Skeletal muscle tissue (tissue), 3 donors: ENCODE measurements at regions not wholly inside any gene's neighbourhood (a gene's known extent, or its start where the extent isn't known, plus 50 kb on each side); places are given as distances from the start of the nearest gene placed in this dataset.
A peak's percentile ranks its signal among the peaks of the same experiment; 100 is the strongest.

Experiments
- H3K27ac ChIP-seq: one replicate; pipeline ENCODE4 v1.7.0; 2013; ENCODE audit warnings: mild to moderate bottlenecking, low read depth, low read length, inconsistent platforms
- H3K27me3 ChIP-seq, 3 donors: one replicate each; pipeline ENCODE4 v1.7.0; 2013; ENCODE audit warnings: low read length in 3 of 3; ENCODE audit not compliant: control insufficient read depth in 3 of 3, insufficient read depth in 3 of 3
- H3K36me3 ChIP-seq, 3 donors: one replicate each; pipeline ENCODE4 v1.7.0; 2013; ENCODE audit warnings: low read length in 3 of 3; ENCODE audit not compliant: control insufficient read depth in 3 of 3, insufficient read depth in 3 of 3
- H3K4me1 ChIP-seq, 3 donors: one replicate each; pipeline ENCODE4 v1.7.0; 2013; ENCODE audit warnings: low read length in 3 of 3, mild to moderate bottlenecking in 3 of 3; ENCODE audit not compliant: control insufficient read depth in 3 of 3, insufficient read depth in 3 of 3
- H3K4me3 ChIP-seq, 3 donors: one replicate each; pipeline ENCODE4 v1.7.0; 2013; ENCODE audit warnings: low read length in 3 of 3
- H3K9ac ChIP-seq, 3 donors: one replicate each; pipeline ENCODE4 v1.7.0; 2013; ENCODE audit warnings: low read length in 3 of 3, mild to moderate bottlenecking in 3 of 3, moderate library complexity in 2 of 3, low read depth in 1 of 3
- H3K9me3 ChIP-seq, 3 donors: one replicate each; pipeline ENCODE4 v1.7.0; 2013; ENCODE audit warnings: low read length in 3 of 3; ENCODE audit not compliant: control insufficient read depth in 3 of 3
- donor health status: Osteomylitis.

GRCh38 chr6:163958646-163959045, 544.1 kb downstream of the QKI start:
- Histone ChIP-seq H3K9me3 (no peaks in the 10 kb centered on the region), H3K4me3 (no peak overlapping the region), H3K36me3 (no peaks in the 10 kb centered on the region), H3K27me3 (no peaks in the 10 kb centered on the region), H3K4me1 (peaks cover 20 to 42% (median 40%) of the 10 kb centered on the region in 3 donors), H3K9ac (no peak overlapping the region), H3K27ac (peak overlapping the region; percentile 71)

GRCh38 chr6:163956571-163957407, 542.3 kb downstream of the QKI start:
- H3K27ac ChIP-seq = peak overlapping the region; percentile 71
- no peaks in the 10 kb centered on the region for H3K27me3 ChIP-seq
- peaks cover 14 to 31% (median 26%) of the 10 kb centered on the region in 3 donors for H3K4me1 ChIP-seq
- H3K9ac ChIP-seq = peak overlapping the region in 1 of 3 donors; percentile 3
- H3K4me3 ChIP-seq = peak overlapping the region in 1 of 3 donors; percentile 39
- no peaks in the 10 kb centered on the region for H3K9me3 ChIP-seq
- H3K36me3 ChIP-seq = no peaks in the 10 kb centered on the region

GRCh38 chr6:163955756-163956155, 541.2 kb downstream of the QKI start:
- H3K27ac ChIP-seq = peak overlapping the region; percentile 71
- no peak overlapping the region for H3K4me3 ChIP-seq
- peak overlapping the region in 1 of 3 donors; percentile 26 for H3K9ac ChIP-seq
- H3K9me3 ChIP-seq = no peaks in the 10 kb centered on the region
- no peaks in the 10 kb centered on the region for H3K27me3 ChIP-seq
- no peaks in the 10 kb centered on the region for H3K36me3 ChIP-seq
- peaks cover 14 to 28% (median 23%) of the 10 kb centered on the region in 3 donors for H3K4me1 ChIP-seq

- H3K27ac ChIP-seq = peak overlapping the region; percentile 71
- H3K4me1 ChIP-seq = peaks cover 14 to 23% (median 19%) of the 10 kb centered on the region in 3 donors
- H3K4me3 ChIP-seq = peak overlapping the region in 1 of 3 donors; percentile 3
- H3K27me3 ChIP-seq = no peaks in the 10 kb centered on the region
- H3K9me3 ChIP-seq = no peaks in the 10 kb centered on the region
- H3K9ac ChIP-seq = peak overlapping the region in 1 of 3 donors; percentile 26
- no peaks in the 10 kb centered on the region for H3K36me3 ChIP-seq
Observed at GRCh38 chr6:163955096-163955495, 540.6 kb downstream of the QKI start.

GRCh38 chr6:163954088-163954775, 539.7 kb downstream of the QKI start:
- H3K36me3 ChIP-seq = no peaks in the 10 kb centered on the region
- H3K27ac ChIP-seq = peak overlapping the region; percentile 71
- no peaks in the 10 kb centered on the region for H3K27me3 ChIP-seq
- H3K9ac ChIP-seq = no peak overlapping the region
- H3K4me3 ChIP-seq = no peak overlapping the region
- no peaks in the 10 kb centered on the region for H3K9me3 ChIP-seq
- H3K4me1 ChIP-seq = peaks cover 11 to 17% (median 14%) of the 10 kb centered on the region in 3 donors

GRCh38 chr6:163952005-163952404, 537.5 kb downstream of the QKI start:
- Histone ChIP-seq H3K4me1 (peaks cover 8 to 22% (median 14%) of the 10 kb centered on the region in 3 donors), H3K36me3 (no peaks in the 10 kb centered on the region), H3K9me3 (no peaks in the 10 kb centered on the region), H3K27me3 (no peaks in the 10 kb centered on the region), H3K9ac (peak overlapping the region in 1 of 3 donors; percentile 46), H3K27ac (peak overlapping the region; percentile 4), H3K4me3 (no peak overlapping the region)

GRCh38 chr6:163951326-163951725, 536.8 kb downstream of the QKI start:
- H3K36me3 ChIP-seq = no peaks in the 10 kb centered on the region
- H3K27ac ChIP-seq = peak overlapping the region; percentile 4
- peaks cover 11 to 22% (median 14%) of the 10 kb centered on the region in 3 donors for H3K4me1 ChIP-seq
- H3K4me3 ChIP-seq = no peak overlapping the region
- H3K27me3 ChIP-seq = no peaks in the 10 kb centered on the region
- H3K9me3 ChIP-seq = no peaks in the 10 kb centered on the region
- no peak overlapping the region for H3K9ac ChIP-seq

GRCh38 chr6:163950159-163950558, 535.6 kb downstream of the QKI start:
- Histone ChIP-seq H3K4me1 (peaks cover 10 to 19% (median 16%) of the 10 kb centered on the region in 3 donors), H3K9me3 (no peaks in the 10 kb centered on the region), H3K9ac (no peak overlapping the region), H3K27ac (no peak overlapping the region), H3K27me3 (no peaks in the 10 kb centered on the region), H3K36me3 (no peaks in the 10 kb centered on the region), H3K4me3 (no peak overlapping the region)

GRCh38 chr6:163949431-163949830, 534.9 kb downstream of the QKI start:
- peaks cover 14 to 21% (median 18%) of the 10 kb centered on the region in 3 donors for H3K4me1 ChIP-seq

GRCh38 chr6:163948250-163948649, 533.7 kb downstream of the QKI start:
- Histone ChIP-seq H3K4me3 (no peak overlapping the region), H3K9ac (no peak overlapping the region), H3K4me1 (peaks cover 24 to 29% (median 28%) of the 10 kb centered on the region in 3 donors), H3K36me3 (no peaks in the 10 kb centered on the region), H3K9me3 (no peaks in the 10 kb centered on the region), H3K27ac (no peak overlapping the region), H3K27me3 (no peaks in the 10 kb centered on the region)

More at GRCh38 chr6:163949431-163949830, 534.9 kb downstream of the QKI start:
- Histone ChIP-seq H3K9ac (no peak overlapping the region), H3K27ac (no peak overlapping the region), H3K27me3 (no peaks in the 10 kb centered on the region), H3K9me3 (no peaks in the 10 kb centered on the region), H3K36me3 (no peaks in the 10 kb centered on the region), H3K4me3 (no peak overlapping the region)
